ENCODE measurements at regions not wholly inside any gene's neighbourhood (a gene's known extent, or its start where the extent isn't known, plus 50 kb on each side); places are given as distances from the start of the nearest gene placed in this dataset.

GRCh38 chr7:109029866-109030265 is 460.2 kb downstream of the DNAJB9 start:
- no peak for DNase-seq (ENCODE audit: low spot score)
- Histone ChIP-seq H3K36me3 (ENCODE audit: control insufficient read depth in 4 of 4, insufficient read depth in 3 of 4, low read depth in 1 of 4, low read length in 3 of 4) (no peaks in the 10 kb centered on the region), H3K27me3 (ENCODE audit: control insufficient read depth in 4 of 4, insufficient read depth in 4 of 4, low read length in 3 of 4) (no peaks in the 10 kb centered on the region), H3K27ac (ENCODE audit: low read depth in 1 of 2, low read length in 2 of 2) (no peak overlapping the region), H3K9me3 (ENCODE audit: control insufficient read depth in 4 of 4, low read length in 3 of 4) (no peaks in the 10 kb centered on the region), H3K9ac (ENCODE audit: low read depth in 1 of 2, low read length in 2 of 2) (no peak overlapping the region), H3K4me1 (ENCODE audit: control insufficient read depth in 4 of 4, insufficient read depth in 4 of 4, low read length in 3 of 4) (no peaks in the 10 kb centered on the region), H3K4me3 (ENCODE audit: low read depth in 1 of 3, low read length in 3 of 3) (no peak overlapping the region)
- TF ChIP-seq ATF3 (IDR thresholded peaks at IDR 0.05), result no peak
- 80% methylated on average over 3 of the region's 3 CpGs for WGBS

- H3K9ac ChIP-seq (ENCODE audit: low read depth in 1 of 2, low read length in 2 of 2), result no peak overlapping the region
- no peak overlapping the region for H3K4me3 ChIP-seq (ENCODE audit: low read depth in 1 of 3, low read length in 3 of 3)
- no peak for DNase-seq (ENCODE audit: low spot score)
- no peaks in the 10 kb centered on the region for H3K36me3 ChIP-seq (ENCODE audit: control insufficient read depth in 4 of 4, insufficient read depth in 3 of 4, low read depth in 1 of 4, low read length in 3 of 4)
- peaks cover 0 to 3% (median 0%) of the 10 kb centered on the region in 4 donors for H3K9me3 ChIP-seq (ENCODE audit: control insufficient read depth in 4 of 4, low read length in 3 of 4)
- H3K27ac ChIP-seq (ENCODE audit: low read depth in 1 of 2, low read length in 2 of 2), result no peak overlapping the region
- 36% methylated on average over 1 of the region's 1 CpG for WGBS
- no peaks in the 10 kb centered on the region for H3K27me3 ChIP-seq (ENCODE audit: control insufficient read depth in 4 of 4, insufficient read depth in 4 of 4, low read length in 3 of 4)
- H3K4me1 ChIP-seq (ENCODE audit: control insufficient read depth in 4 of 4, insufficient read depth in 4 of 4, low read length in 3 of 4), result no peaks in the 10 kb centered on the region
- no peak for TF ChIP-seq RAD21 (IDR thresholded peaks at IDR 0.05)
- no peak for TF ChIP-seq HNF4A (conservative IDR thresholded peaks at IDR 0.05)
- TF ChIP-seq CTCF (IDR thresholded peaks at IDR 0.05; ENCODE audit: low read depth, low read length, missing input control), result no peak
- no peak for TF ChIP-seq TAF1 (conservative IDR thresholded peaks at IDR 0.05)
- no peak for TF ChIP-seq JUND (IDR thresholded peaks at IDR 0.05)
- TF ChIP-seq REST (IDR thresholded peaks at IDR 0.05), result no peak
- no peak for TF ChIP-seq EGR1 (IDR thresholded peaks at IDR 0.05; ENCODE audit: low read depth in 2 of 2)
- TF ChIP-seq SP1 (IDR thresholded peaks at IDR 0.05), result no peak
- no peak for TF ChIP-seq HNF4G (IDR thresholded peaks at IDR 0.05)
- TF ChIP-seq MAX (IDR thresholded peaks at IDR 0.05), result no peak
- no peak for TF ChIP-seq GABPA (IDR thresholded peaks at IDR 0.05 in 1 of 2, conservative IDR thresholded peaks at IDR 0.05 in 1 of 2)
- no peak for TF ChIP-seq NR2F2 (IDR thresholded peaks at IDR 0.05)
- TF ChIP-seq ATF3 (IDR thresholded peaks at IDR 0.05), result no peak
- no peak for TF ChIP-seq FOXA2 (IDR thresholded peaks at IDR 0.05)
- no peak for TF ChIP-seq YY1 (IDR thresholded peaks at IDR 0.05)
- no peak for TF ChIP-seq FOXA1 (IDR thresholded peaks at IDR 0.05)
- no peak for TF ChIP-seq RXRA (IDR thresholded peaks at IDR 0.05)
- TF ChIP-seq ZBTB33 (IDR thresholded peaks at IDR 0.05), result no peak
These were observed 475.0 kb downstream of the DNAJB9 start for GRCh38 chr7:109044691-109045090.

Measured in liver (tissue), 8 donors.